Osteocyte (in vitro differentiated cells): ENCODE measurements at regions not wholly inside any gene's neighbourhood (a gene's known extent, or its start where the extent isn't known, plus 50 kb on each side); places are given as distances from the start of the nearest gene placed in this dataset.

Experiments
- DNase-seq: peaks from one replicate; pipeline ENCODE4 v3.0.0; 2021; ENCODE audit warnings: mixed read lengths; ENCODE audit not compliant: unreplicated experiment; ENCODE audit errors: extremely low spot score
- H3K27ac Mint-ChIP-seq: one replicate; pipeline ENCODE4 v1.8.0; 2021; ENCODE audit warnings: mild to moderate bottlenecking, mixed read lengths; ENCODE audit not compliant: unreplicated experiment
- H3K27me3 Mint-ChIP-seq: one replicate; pipeline ENCODE4 v1.8.0; 2021; ENCODE audit warnings: mixed read lengths; ENCODE audit not compliant: unreplicated experiment
- H3K36me3 Mint-ChIP-seq: one replicate; pipeline ENCODE4 v1.8.0; 2021; ENCODE audit warnings: mixed read lengths; ENCODE audit not compliant: unreplicated experiment
- H3K4me1 Mint-ChIP-seq: one replicate; pipeline ENCODE4 v1.8.0; 2021; ENCODE audit warnings: mixed read lengths; ENCODE audit not compliant: unreplicated experiment
- H3K4me3 Mint-ChIP-seq: one replicate; pipeline ENCODE4 v1.8.0; 2021; ENCODE audit warnings: mild to moderate bottlenecking, moderate library complexity, mixed read lengths; ENCODE audit not compliant: unreplicated experiment
- H3K9me3 Mint-ChIP-seq: one replicate; pipeline ENCODE4 v1.8.0; 2021; ENCODE audit warnings: mixed read lengths; ENCODE audit not compliant: unreplicated experiment
- TF ChIP-seq, protein P1 (sequence below): fragments of 200-600 bp; sonication (generic); IDR thresholded peaks from 2 replicates; pipeline ENCODE4 v1.5.0; 2021; ENCODE audit warnings: antibody characterized with exemption, mild to moderate bottlenecking, moderate library complexity

DNA sequence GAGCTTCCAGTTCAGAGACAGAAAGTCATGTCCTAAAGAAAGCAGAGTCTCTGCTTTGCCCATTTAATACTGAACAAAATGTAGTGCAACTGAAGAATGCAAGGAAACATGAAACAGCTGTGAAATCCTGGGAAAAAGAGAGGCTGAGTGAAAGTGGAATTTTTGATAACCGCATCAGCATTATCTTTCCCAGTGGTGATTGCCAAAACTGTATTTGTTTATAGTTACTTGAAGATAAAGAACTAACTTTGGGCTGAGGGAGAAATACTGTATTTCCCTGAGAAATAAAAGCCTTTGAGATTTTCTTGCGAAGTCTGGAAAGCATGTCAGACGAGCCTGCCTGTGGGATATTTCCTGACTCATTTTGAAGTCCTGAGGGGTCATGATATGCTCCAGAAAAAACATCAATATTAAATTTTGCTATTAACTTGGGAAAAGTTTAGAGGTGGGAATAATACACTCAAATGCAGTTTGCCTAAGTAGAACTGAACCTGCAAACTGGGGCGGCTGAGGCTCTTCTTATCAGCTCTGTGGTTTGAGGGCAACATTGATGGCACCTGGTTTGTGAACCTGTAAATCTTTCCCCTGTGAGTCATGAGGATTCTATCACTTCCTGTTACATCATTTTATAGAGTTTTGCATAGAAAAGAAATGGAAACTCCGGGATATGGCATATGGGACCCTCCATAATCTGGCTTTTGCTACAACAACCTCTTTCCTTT, 855.3 kb downstream of the MCTP2 start:
- no peak for DNase-seq
- H3K4me1 Mint-ChIP-seq, result peaks cover 13% of the 10 kb centered on the region

DNA sequence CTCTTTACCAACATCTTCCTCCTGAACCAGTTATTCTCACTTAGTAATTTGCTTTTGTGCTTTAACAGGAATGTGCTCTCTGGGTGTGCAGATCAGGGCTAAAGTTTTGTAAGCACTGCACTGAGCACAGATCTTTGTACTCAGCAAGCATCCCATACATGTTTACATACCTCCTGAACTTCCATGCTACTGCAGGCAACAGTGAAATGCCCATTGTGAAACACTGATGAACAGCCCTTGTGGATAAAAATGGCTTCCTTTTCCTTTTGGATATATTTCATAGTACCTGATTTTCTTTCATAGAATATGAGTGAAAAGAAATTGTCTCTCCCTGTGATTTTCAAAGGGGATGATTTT, 855.9 kb downstream of the MCTP2 start:
- TF ChIP-seq, protein P1, sequence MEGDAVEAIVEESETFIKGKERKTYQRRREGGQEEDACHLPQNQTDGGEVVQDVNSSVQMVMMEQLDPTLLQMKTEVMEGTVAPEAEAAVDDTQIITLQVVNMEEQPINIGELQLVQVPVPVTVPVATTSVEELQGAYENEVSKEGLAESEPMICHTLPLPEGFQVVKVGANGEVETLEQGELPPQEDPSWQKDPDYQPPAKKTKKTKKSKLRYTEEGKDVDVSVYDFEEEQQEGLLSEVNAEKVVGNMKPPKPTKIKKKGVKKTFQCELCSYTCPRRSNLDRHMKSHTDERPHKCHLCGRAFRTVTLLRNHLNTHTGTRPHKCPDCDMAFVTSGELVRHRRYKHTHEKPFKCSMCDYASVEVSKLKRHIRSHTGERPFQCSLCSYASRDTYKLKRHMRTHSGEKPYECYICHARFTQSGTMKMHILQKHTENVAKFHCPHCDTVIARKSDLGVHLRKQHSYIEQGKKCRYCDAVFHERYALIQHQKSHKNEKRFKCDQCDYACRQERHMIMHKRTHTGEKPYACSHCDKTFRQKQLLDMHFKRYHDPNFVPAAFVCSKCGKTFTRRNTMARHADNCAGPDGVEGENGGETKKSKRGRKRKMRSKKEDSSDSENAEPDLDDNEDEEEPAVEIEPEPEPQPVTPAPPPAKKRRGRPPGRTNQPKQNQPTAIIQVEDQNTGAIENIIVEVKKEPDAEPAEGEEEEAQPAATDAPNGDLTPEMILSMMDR, result no peak
- H3K27ac Mint-ChIP-seq, result no peak overlapping the region

More for the DNA sequence above, 855.3 kb downstream of the MCTP2 start:
- Mint-ChIP-seq H3K27me3 (no peaks in the 10 kb centered on the region), H3K4me3 (no peak overlapping the region), H3K36me3 (no peaks in the 10 kb centered on the region), H3K9me3 (no peaks in the 10 kb centered on the region), H3K27ac (no peak overlapping the region)
- TF ChIP-seq, protein P1, result no peak

GRCh38 chr15:95091444-95091843, 860.1 kb downstream of the MCTP2 start:
- no peak for DNase-seq
- Mint-ChIP-seq H3K27ac (no peak overlapping the region), H3K4me1 (peaks cover 8% of the 10 kb centered on the region), H3K9me3 (no peaks in the 10 kb centered on the region), H3K27me3 (no peaks in the 10 kb centered on the region), H3K36me3 (no peaks in the 10 kb centered on the region), H3K4me3 (no peak overlapping the region)
- TF ChIP-seq, protein P1, result no peak

More for the DNA sequence above, 855.9 kb downstream of the MCTP2 start:
- Mint-ChIP-seq H3K4me3 (no peak overlapping the region), H3K27me3 (no peaks in the 10 kb centered on the region), H3K4me1 (peaks cover 13% of the 10 kb centered on the region), H3K9me3 (no peaks in the 10 kb centered on the region), H3K36me3 (no peaks in the 10 kb centered on the region)
- DNase-seq, result no peak

DNA sequence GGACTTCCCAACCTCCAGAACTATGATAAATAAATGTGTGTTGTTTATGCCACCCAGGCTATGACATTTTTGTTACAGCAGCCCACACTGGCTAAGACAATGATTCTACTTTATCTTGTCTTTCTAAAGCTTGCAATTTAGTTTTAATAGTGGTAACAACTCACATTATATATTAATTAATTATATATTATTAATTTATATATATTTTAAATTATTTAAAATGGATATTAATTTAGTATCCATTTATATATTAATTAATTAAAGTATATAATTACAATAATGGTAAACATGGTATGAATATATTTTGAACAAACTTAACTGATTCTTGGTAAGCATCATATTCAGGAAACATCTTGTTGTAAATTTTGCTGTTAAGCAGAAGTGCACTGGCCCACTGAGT, 863.9 kb downstream of the MCTP2 start:
- H3K27me3 Mint-ChIP-seq, result no peaks in the 10 kb centered on the region
- H3K9me3 Mint-ChIP-seq, result peaks cover 2% of the 10 kb centered on the region
- no peak overlapping the region for H3K4me3 Mint-ChIP-seq
- no peaks in the 10 kb centered on the region for H3K4me1 Mint-ChIP-seq
- no peaks in the 10 kb centered on the region for H3K36me3 Mint-ChIP-seq
- no peak for DNase-seq
- TF ChIP-seq, protein P1, result no peak
- no peak overlapping the region for H3K27ac Mint-ChIP-seq

GRCh38 chr15:95096651-95097050, 865.3 kb downstream of the MCTP2 start:
- TF ChIP-seq, protein P1, result no peak

More at GRCh38 chr15:95096651-95097050, 865.3 kb downstream of the MCTP2 start:
- Mint-ChIP-seq H3K36me3 (no peaks in the 10 kb centered on the region), H3K4me1 (no peaks in the 10 kb centered on the region), H3K27me3 (no peaks in the 10 kb centered on the region), H3K9me3 (peaks cover 6% of the 10 kb centered on the region), H3K27ac (no peak overlapping the region), H3K4me3 (no peak overlapping the region)
- DNase-seq, result no peak
